Adipocyte (in vitro differentiated cells): ENCODE measurements at regions not wholly inside any gene's neighbourhood (a gene's known extent, or its start where the extent isn't known, plus 50 kb on each side); places are given as distances from the start of the nearest gene placed in this dataset.
A peak's percentile ranks its signal among the peaks of the same experiment; 100 is the strongest.
"Not testable (repeated sequence)": the region's sequence is repeated elsewhere in the genome, so short reads cannot be mapped to it uniquely, and the experiment has no call there.

Source experiments
- DNase-seq: peaks from one replicate; pipeline ENCODE4 v3.0.0-alpha.2; 2015; ENCODE audit warnings: low read depth
- H3K27me3 ChIP-seq: replicated peaks from 2 replicates; pipeline ENCODE4 v1.7.0; 2013; ENCODE audit warnings: mild to moderate bottlenecking, low read length, moderate library complexity; ENCODE audit not compliant: control insufficient read depth, insufficient read depth
- H3K36me3 ChIP-seq: 2 replicates; pipeline ENCODE4 v1.7.0; 2013; ENCODE audit warnings: low read length, mild to moderate bottlenecking, moderate library complexity; ENCODE audit not compliant: control insufficient read depth, insufficient read depth, severe bottlenecking
- H3K4me1 ChIP-seq: 2 replicates; pipeline ENCODE4 v1.7.0; 2013; ENCODE audit warnings: mild to moderate bottlenecking, low read length, moderate library complexity; ENCODE audit not compliant: control insufficient read depth, insufficient read depth
- H3K4me3 ChIP-seq: 2 replicates; pipeline ENCODE4 v1.7.0; 2013; ENCODE audit warnings: mild to moderate bottlenecking, low read length, moderate library complexity
- H3K9ac ChIP-seq: 2 replicates; pipeline ENCODE4 v1.7.0; 2013; ENCODE audit warnings: mild to moderate bottlenecking, low read length, moderate library complexity
- H3K9me3 ChIP-seq: 2 replicates; pipeline ENCODE4 v1.7.0; 2013; ENCODE audit warnings: mild to moderate bottlenecking, low read length, moderate library complexity; ENCODE audit not compliant: control insufficient read depth

DNA sequence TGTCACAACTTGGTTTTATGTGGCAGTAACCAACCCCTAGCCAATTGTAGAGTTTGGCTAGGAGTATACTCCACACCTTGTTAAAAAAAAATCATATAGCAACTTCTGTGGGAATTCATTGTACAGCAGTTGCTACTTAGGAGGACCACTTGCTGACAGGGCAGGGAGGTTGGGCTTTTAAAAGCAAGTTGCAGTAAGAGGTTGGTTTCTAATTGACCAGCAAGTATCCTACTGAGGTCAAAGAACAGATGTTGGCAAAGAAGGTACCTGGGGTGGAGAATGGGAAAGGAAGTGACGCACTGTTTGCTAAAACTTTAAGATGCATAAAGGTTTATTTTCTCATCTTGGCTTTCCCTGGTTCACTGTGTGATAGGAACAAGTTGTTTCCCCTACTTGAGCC, 104.6 kb downstream of the TBX3 start:
- peaks cover 17% of the 10 kb centered on the region for H3K27me3 ChIP-seq
- H3K36me3 ChIP-seq = no peaks in the 10 kb centered on the region
- H3K9me3 ChIP-seq = peaks cover 4% of the 10 kb centered on the region
- no peaks in the 10 kb centered on the region for H3K4me1 ChIP-seq
- H3K9ac ChIP-seq = no peak overlapping the region
- DNase-seq = no peak
- no peak overlapping the region for H3K4me3 ChIP-seq

DNA sequence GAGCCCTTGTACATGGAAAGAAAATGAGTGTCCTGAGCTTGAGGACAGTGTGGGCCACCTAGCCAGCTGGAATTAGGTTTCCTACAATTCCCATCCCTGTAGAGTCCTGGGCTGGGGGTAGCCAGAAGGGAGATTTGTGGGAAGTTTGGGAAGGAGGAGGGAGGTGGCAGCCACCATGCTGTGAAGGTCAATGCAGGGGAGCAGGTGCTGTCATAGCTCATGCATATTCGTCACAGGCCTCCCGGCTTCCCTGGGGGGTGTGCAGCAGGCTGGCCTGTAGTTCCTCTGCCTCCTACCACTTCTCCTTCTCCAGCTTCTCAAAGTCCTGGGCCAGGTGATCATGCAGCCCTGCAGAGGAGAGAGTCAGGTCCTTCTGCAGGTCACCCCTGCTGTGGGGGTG, 121.3 kb downstream of the TBX3 start:
- no peaks in the 10 kb centered on the region for H3K36me3 ChIP-seq
- H3K9me3 ChIP-seq = no peaks in the 10 kb centered on the region

DNA sequence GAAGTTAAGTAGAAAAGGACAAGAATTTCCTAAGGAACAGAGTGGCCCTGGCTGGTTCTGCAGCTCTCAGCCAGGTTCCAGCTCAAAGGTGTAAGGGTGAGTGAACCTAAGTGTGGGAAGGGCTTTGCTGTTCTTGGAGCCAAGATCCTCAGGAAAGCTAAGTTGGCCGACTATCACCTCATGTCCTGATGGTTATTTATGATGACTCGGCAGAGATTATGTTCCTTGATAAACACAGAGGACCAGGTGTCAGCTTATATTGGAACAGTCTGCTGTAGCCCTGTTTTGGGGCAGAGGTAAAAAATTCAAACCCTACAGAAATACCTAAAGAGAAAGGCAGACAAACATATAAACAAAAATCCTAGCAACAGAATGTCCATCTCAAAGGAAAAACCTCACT, 128.5 kb downstream of the TBX3 start:
- DNase-seq = no peak
- Histone ChIP-seq H3K4me1 (no peaks in the 10 kb centered on the region), H3K9ac (no peak overlapping the region), H3K27me3 (peaks cover 14% of the 10 kb centered on the region), H3K4me3 (no peak overlapping the region), H3K36me3 (no peaks in the 10 kb centered on the region), H3K9me3 (no peaks in the 10 kb centered on the region)

More for the DNA sequence above, 121.3 kb downstream of the TBX3 start:
- no peaks in the 10 kb centered on the region for H3K27me3 ChIP-seq
- no peaks in the 10 kb centered on the region for H3K4me1 ChIP-seq
- H3K9ac ChIP-seq = no peak overlapping the region
- DNase-seq = no peak
- no peak overlapping the region for H3K4me3 ChIP-seq

DNA sequence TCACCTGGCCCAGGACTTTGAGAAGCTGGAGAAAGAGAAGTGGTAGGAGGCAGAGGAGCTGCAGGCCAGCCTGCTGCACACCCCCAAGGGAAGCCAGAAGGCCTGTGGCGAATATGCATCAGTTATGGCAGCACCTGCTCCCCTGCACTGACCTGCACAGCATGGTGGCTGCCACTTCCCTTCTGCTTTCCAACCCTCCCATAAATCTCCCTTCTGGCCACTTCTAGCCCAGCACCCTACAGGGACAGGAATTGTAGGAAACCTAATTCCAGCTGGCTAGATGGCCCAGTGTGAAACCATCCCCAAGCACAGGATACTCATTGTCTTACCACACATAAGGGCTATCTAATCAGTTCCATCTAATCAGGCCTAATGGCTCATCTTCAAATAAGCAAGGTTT, 136.3 kb downstream of the TBX3 start:
- Histone ChIP-seq H3K4me3 (no peak overlapping the region), H3K27me3 (peaks cover 8% of the 10 kb centered on the region), H3K9ac (no peak overlapping the region), H3K9me3 (peaks cover 2% of the 10 kb centered on the region), H3K4me1 (no peaks in the 10 kb centered on the region), H3K36me3 (no peaks in the 10 kb centered on the region)
- DNase-seq = no peak

DNA sequence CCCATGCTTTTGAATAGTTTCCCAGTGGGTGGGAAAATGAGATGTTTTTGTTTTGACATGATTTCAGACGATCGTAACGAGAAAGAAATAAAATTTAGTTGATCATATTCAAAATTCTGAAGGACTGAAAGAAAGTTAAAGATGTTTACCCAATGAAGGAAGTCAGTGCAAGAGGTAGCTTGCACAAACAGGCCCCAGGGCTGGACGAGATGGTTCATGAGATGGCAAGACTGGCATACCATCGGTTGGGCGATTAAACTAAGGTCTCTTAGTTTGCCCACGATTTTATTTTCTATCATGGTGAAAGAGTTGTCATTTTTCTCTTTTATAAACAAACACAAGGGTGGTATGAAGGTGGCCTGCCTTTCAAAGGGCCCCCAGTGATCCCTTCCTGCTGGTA, 124.5 kb upstream of the TBX5 start:
- peaks cover 5% of the 10 kb centered on the region for H3K9me3 ChIP-seq
- H3K4me1 ChIP-seq = no peaks in the 10 kb centered on the region
- H3K4me3 ChIP-seq = no peak overlapping the region
- no peaks in the 10 kb centered on the region for H3K36me3 ChIP-seq
- H3K27me3 ChIP-seq = peaks cover 24% of the 10 kb centered on the region
- no peak for DNase-seq
- no peak overlapping the region for H3K9ac ChIP-seq

DNA sequence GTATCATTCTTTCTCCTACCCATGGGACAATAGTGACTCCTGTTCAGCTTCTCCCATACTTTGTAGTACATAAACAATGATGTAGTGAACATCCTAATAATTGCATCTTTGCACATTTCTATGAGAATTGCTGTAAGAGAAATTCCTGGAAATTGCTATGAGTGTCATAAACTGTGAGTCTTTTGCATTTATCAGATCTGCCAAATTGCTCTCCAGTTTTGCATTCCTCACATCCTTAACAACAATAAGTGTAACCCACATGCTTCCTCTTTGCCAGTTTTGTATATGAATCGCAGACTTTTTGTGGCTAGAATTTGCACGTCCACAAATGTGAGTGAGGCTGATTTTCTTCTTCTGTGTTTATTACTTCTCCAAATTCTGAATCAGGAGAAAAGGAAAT, 124.0 kb upstream of the TBX5 start:
- Histone ChIP-seq H3K4me1 (no peaks in the 10 kb centered on the region), H3K36me3 (no peaks in the 10 kb centered on the region), H3K9ac (no peak overlapping the region), H3K4me3 (no peak overlapping the region), H3K9me3 (peaks cover 10% of the 10 kb centered on the region), H3K27me3 (peaks cover 24% of the 10 kb centered on the region)
- DNase-seq = no peak

DNA sequence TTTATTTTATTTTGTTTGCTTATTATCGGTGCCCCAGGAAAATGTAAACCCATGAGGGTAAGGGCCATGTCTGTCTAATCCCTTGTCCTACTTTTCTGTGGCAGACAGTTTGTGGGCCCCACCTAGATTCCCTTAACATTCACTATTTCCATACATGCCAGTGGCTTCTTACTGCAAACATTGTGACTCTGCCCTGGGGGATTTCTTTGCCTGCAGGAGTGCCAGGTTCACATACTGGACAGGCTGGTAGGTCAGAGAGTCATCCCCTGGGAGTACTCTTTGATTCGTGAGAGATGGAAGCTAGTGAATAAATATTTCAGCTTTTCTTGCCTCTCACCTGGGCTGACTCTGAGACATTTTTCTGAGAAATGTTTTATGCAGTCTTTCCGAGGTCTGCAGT, 122.8 kb upstream of the TBX5 start:
- H3K27me3 ChIP-seq = peaks cover 28% of the 10 kb centered on the region
- H3K4me3 ChIP-seq = no peak overlapping the region
- H3K9ac ChIP-seq = no peak overlapping the region
- no peaks in the 10 kb centered on the region for H3K36me3 ChIP-seq
- no peak for DNase-seq
- H3K4me1 ChIP-seq = no peaks in the 10 kb centered on the region
- H3K9me3 ChIP-seq = peaks cover 11% of the 10 kb centered on the region

DNA sequence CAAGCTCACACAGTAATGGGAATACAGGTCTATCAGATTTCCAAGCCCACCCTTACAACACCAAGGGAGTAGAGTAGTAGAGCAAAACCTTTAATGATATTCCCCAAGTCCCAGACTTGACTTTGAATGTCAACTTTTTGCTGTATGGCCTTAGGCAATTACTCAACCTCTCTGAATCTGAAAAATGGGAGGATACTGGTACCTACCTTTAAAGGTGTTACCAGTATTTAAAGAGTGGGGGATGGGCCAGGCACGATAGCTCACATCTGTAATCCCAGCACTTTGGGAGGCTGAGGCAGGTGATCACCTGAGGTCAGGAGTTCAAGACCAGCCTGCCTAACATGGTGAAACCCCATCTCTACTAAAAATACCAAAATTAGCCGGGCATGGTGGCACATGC, 115.2 kb upstream of the TBX5 start:
- H3K4me1 ChIP-seq, H3K36me3 ChIP-seq, H3K4me3 ChIP-seq, H3K9ac ChIP-seq, H3K9me3 ChIP-seq, DNase-seq: not testable (repeated sequence)
- H3K27me3 ChIP-seq = peaks cover 15% of the 10 kb centered on the region

DNA sequence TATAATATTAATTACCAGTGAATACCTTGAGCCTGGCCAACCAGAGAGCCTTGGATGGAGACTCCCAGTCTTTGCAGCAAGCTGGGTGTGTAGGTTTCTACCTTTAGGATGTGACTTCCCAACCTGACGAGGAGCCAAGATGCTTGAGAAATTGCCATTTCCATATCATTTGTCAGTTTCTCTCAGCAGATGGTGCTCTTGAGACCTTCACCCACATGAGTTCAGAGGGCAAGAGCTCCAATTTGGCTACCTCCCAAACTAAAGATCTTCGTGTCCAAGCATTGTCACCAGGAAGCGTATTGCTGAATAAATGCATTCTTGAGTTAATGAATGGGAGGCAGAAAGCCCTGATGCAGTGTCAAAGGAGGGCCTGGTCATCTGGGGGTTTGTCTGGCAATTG, 106.4 kb upstream of the TBX5 start:
- H3K4me1 ChIP-seq = no peaks in the 10 kb centered on the region
- H3K9ac ChIP-seq = no peak overlapping the region
- peaks cover 61% of the 10 kb centered on the region for H3K27me3 ChIP-seq
- no peak overlapping the region for H3K4me3 ChIP-seq
- peaks cover 6% of the 10 kb centered on the region for H3K9me3 ChIP-seq
- DNase-seq = no peak
- H3K36me3 ChIP-seq = no peaks in the 10 kb centered on the region

DNA sequence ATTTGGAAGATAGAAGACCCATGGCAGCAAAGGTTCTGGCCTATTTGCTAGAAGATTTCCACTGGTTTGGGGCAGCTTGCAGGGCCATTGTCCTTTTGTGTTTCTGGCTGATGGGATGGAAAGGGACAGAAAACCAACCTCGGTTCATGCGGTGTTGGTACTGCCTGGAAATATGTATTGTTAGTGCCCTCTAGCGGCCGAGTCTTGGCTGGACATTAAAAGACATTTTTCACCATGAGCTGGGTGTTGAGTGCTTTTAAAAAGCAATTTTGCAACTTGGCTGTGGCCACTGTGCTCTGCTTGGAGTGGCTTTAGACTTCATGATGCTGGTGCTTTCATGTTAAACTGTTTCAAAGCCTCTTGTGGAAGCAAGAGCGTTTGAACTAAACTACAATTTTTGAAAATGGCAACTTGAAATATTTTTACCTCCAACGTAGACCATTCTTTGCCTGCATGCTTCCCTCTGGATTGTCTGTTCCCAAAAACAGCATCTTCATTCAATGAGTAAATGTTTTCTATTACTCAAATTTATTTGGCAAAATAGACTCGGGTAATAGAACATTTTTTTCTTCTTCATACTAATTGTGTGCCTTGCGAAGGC, 102.7 kb upstream of the TBX5 start:
- DNase-seq = peak; percentile 85
- no peaks in the 10 kb centered on the region for H3K4me1 ChIP-seq
- no peaks in the 10 kb centered on the region for H3K36me3 ChIP-seq
- no peak overlapping the region for H3K4me3 ChIP-seq
- H3K27me3 ChIP-seq = peaks cover 68% of the 10 kb centered on the region
- no peaks in the 10 kb centered on the region for H3K9me3 ChIP-seq
- no peak overlapping the region for H3K9ac ChIP-seq

DNA sequence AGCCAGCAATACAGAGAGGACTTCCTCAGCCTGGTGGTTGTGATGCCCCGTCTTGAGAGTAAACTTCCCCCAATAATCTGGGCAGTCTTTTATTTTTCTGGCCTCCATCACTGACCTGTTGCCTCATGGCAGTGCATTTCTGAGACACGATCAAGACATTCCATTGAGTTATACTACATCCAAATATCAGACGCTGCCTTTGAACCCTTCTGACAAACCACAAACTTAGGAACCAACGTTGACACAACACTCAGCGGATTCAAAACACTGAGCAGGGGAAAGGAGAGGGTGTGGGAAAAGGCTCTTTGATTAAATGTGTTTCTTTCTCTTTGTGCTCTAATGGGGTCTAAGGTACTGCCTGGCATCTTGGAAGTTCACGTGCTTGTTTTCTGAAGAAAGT, 100.7 kb upstream of the TBX5 start:
- no peaks in the 10 kb centered on the region for H3K9me3 ChIP-seq
- H3K27me3 ChIP-seq = peaks cover 69% of the 10 kb centered on the region
- no peaks in the 10 kb centered on the region for H3K4me1 ChIP-seq
- no peak overlapping the region for H3K9ac ChIP-seq
- H3K36me3 ChIP-seq = no peaks in the 10 kb centered on the region
- DNase-seq = no peak
- no peak overlapping the region for H3K4me3 ChIP-seq

DNA sequence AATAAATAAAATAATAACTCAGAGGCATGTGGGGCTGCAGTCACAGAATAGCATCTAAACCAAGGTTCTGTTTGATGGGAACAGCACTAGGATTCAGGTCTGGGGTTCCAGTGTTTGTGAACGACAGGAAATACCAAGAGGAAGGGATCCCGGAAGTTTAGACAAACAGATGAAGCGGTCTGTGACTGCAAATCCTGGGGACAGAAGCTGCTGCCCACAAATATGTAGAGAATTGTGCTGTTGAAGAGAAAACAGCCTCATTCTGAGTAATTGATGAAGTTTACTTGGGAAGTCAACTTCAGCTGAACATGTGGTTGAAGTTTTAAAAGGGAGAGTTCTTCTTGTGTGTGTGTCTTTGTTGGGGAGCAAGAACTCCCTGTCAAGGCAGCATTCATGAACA, 98.4 kb upstream of the TBX5 start:
- peaks cover 62% of the 10 kb centered on the region for H3K27me3 ChIP-seq
- H3K36me3 ChIP-seq = no peaks in the 10 kb centered on the region
- H3K9me3 ChIP-seq = no peaks in the 10 kb centered on the region
- peaks cover 5% of the 10 kb centered on the region for H3K4me1 ChIP-seq
- H3K4me3 ChIP-seq = no peak overlapping the region
- no peak for DNase-seq
- no peak overlapping the region for H3K9ac ChIP-seq
